SK-N-SH (cell line): ENCODE measurements at regions not wholly inside any gene's neighbourhood (a gene's known extent, or its start where the extent isn't known, plus 50 kb on each side); places are given as distances from the start of the nearest gene placed in this dataset.
A peak's percentile ranks its signal among the peaks of the same experiment; 100 is the strongest.

Experiments
- CTCF ChIA-PET: fragments of 300-600, 350-600 bp; formaldehyde crosslinking; extraction: SDS; loops from one replicate; lab custom pipeline; 2021; lab: Yijun Ruan, JAX
- POLR2A ChIA-PET: fragments of 350-600 bp; sonication (Branson Sonifier 250); formaldehyde crosslinking; extraction: SDS; loops from one replicate; lab custom pipeline; 2020; ENCODE audit warnings: antibody characterized with exemption, inconsistent platforms; lab: Yijun Ruan, JAX
- DNase-seq: peaks from one replicate; pipeline ENCODE4 v3.0.0; 2012
- H2AFZ ChIP-seq: fragments of 200-600 bp; sonication (generic); 2 replicates; pipeline ENCODE4 v1.8.1; 2016; ENCODE audit warnings: antibody characterized with exemption, mild to moderate bottlenecking, low read depth
- H3F3A ChIP-seq: fragments of 200-600 bp; sonication (generic); replicated peaks from 2 replicates; pipeline ENCODE3; 2016; ENCODE audit warnings: antibody characterized with exemption, mild to moderate bottlenecking; ENCODE audit not compliant: insufficient read depth
- H3K27ac ChIP-seq, 2 experiments: fragments of 200-500 bp in 1 of 2; fragments of 200-600 bp in 1 of 2; sonication (Bioruptor generic) in 1 of 2; sonication (generic), shearing (Covaris generic) in 1 of 2; 2 replicates each; pipeline versions ENCODE4 v1.5.1 to v1.6.1; 2014 to 2016; ENCODE audit warnings: low read depth in 2 of 2, inconsistent platforms in 1 of 2, low read length in 1 of 2, mild to moderate bottlenecking in 1 of 2, mixed read lengths in 1 of 2
- H3K27me3 ChIP-seq: fragments of 200-600 bp; sonication (generic), shearing (Covaris generic); 2 replicates; pipeline ENCODE4 v1.6.1; 2016; ENCODE audit warnings: mixed run types; ENCODE audit not compliant: insufficient read depth
- H3K36me3 ChIP-seq, 2 experiments: fragments of 200-500 bp in 1 of 2; fragments of 200-600 bp in 1 of 2; sonication (Bioruptor generic) in 1 of 2; sonication (generic) in 1 of 2; replicated peaks in 1 of 2; 2 replicates each; pipeline versions ENCODE3 to v1.5.1; 2014 to 2016; ENCODE audit warnings: low read length in 1 of 2, mild to moderate bottlenecking in 1 of 2; ENCODE audit not compliant: insufficient read depth in 2 of 2, control insufficient read depth in 1 of 2
- H3K4me1 ChIP-seq, 2 experiments: fragments of 200-500 bp in 1 of 2; fragments of 200-600 bp in 1 of 2; sonication (Bioruptor generic) in 1 of 2; sonication (generic), shearing (Covaris generic) in 1 of 2; 2 replicates each; pipeline versions ENCODE4 v1.5.1 to v1.6.1; 2014 to 2016; ENCODE audit warnings: low read depth in 1 of 2, low read length in 1 of 2, mixed run types in 1 of 2; ENCODE audit not compliant: insufficient read depth in 2 of 2, control insufficient read depth in 1 of 2
- H3K4me2 ChIP-seq: fragments of 200-600 bp; sonication (generic), shearing (Covaris generic); 2 replicates; pipeline ENCODE4 v1.6.1; 2017; ENCODE audit warnings: mixed run types
- H3K4me3 ChIP-seq, 2 experiments: fragments of 200-500 bp in 1 of 2; fragments of 200-600 bp in 1 of 2; sonication (Bioruptor generic) in 1 of 2; sonication (generic), shearing (Covaris generic) in 1 of 2; 2 replicates each; pipeline versions ENCODE4 v1.5.1 to v1.8.1; 2014 to 2016; ENCODE audit warnings: low read depth in 2 of 2, inconsistent platforms in 1 of 2, low read length in 1 of 2, mild to moderate bottlenecking in 1 of 2, mixed read lengths in 1 of 2, moderate library complexity in 1 of 2
- H3K79me2 ChIP-seq: fragments of 200-600 bp; sonication (generic); 2 replicates; pipeline ENCODE4 v1.8.1; 2017; ENCODE audit warnings: mild to moderate bottlenecking; ENCODE audit not compliant: insufficient read depth
- H3K9ac ChIP-seq: fragments of 200-600 bp; sonication (generic); 2 replicates; pipeline ENCODE4 v1.6.1; 2017; ENCODE audit warnings: mixed run types
- H3K9me2 ChIP-seq: fragments of 200-600 bp; sonication (generic); 2 replicates; pipeline ENCODE4 v1.6.1; 2017; ENCODE audit warnings: mixed run types
- H3K9me3 ChIP-seq: fragments of 200-600 bp; sonication (generic); 2 replicates; pipeline ENCODE4 v1.6.1; 2017; ENCODE audit warnings: mixed run types, mild to moderate bottlenecking, moderate library complexity
- H4K20me1 ChIP-seq: fragments of 200-600 bp; sonication (generic); 2 replicates; pipeline ENCODE4 v1.6.1; 2017; ENCODE audit warnings: mild to moderate bottlenecking, mixed run types; ENCODE audit not compliant: insufficient read depth
- ELF1 ChIP-seq: IDR thresholded peaks from 2 replicates; pipeline ENCODE4 v1.4.0; 2012
- EZH2phosphoT487 ChIP-seq: fragments of 200-600 bp; sonication (generic); IDR thresholded peaks from 2 replicates; pipeline ENCODE4 v1.6.1; 2017; ENCODE audit warnings: low read depth, mixed run types, mild to moderate bottlenecking, antibody characterized with exemption, moderate library complexity, borderline replicate concordance
- FOSL2 ChIP-seq: IDR thresholded peaks from 2 replicates; pipeline ENCODE4 v1.4.0; 2012; ENCODE audit warnings: low read depth, mild to moderate bottlenecking, moderate library complexity, borderline replicate concordance
- FOXJ3 ChIP-seq: sonication (generic); formaldehyde crosslinking; IDR thresholded peaks from 2 replicates; pipeline ENCODE4 v1.5.1; 2020; ENCODE audit warnings: mild to moderate bottlenecking, missing genetic modification reagents
- FOXM1 ChIP-seq: IDR thresholded peaks from 2 replicates; pipeline ENCODE4 v1.4.0; 2012; ENCODE audit warnings: low read depth, mild to moderate bottlenecking
- MEF2A ChIP-seq: IDR thresholded peaks from 2 replicates; pipeline ENCODE4 v1.4.0; 2012; ENCODE audit warnings: low read depth, borderline replicate concordance
- PBX3 ChIP-seq: IDR thresholded peaks from 2 replicates; pipeline ENCODE4; 2012
- RFX5 ChIP-seq: IDR thresholded peaks from 2 replicates; pipeline ENCODE4 v1.6.1; 2012; ENCODE audit warnings: mild to moderate bottlenecking, improper control_type of control experiment, low read length
- SMC3 ChIP-seq: IDR thresholded peaks from 2 replicates; pipeline ENCODE4 v1.6.1; 2012; ENCODE audit warnings: low read depth, low read length, improper control_type of control experiment
- TCF12 ChIP-seq: IDR thresholded peaks from 2 replicates; pipeline ENCODE4 v1.4.0; 2012
- TEAD4 ChIP-seq: IDR thresholded peaks from 2 replicates; pipeline ENCODE4 v1.4.0; 2012; ENCODE audit warnings: mild to moderate bottlenecking, borderline replicate concordance; ENCODE audit not compliant: insufficient read depth
- WGBS: methylation state at CpG from one replicate; pipeline ENCODE4 v1.1.6; 2017; ENCODE audit warnings: low lambda C conversion rate; 5-methylcytosine and 5-hydroxymethylcytosine counted together
- TF ChIP-seq, protein P1 (sequence below): fragments of 150-350 bp; IDR thresholded peaks from 2 replicates; pipeline ENCODE4 v1.6.1; 2017; ENCODE audit warnings: antibody characterized with exemption, low read length, low read depth, borderline replicate concordance
- TF ChIP-seq, protein P2 (sequence below): IDR thresholded peaks from 2 replicates; pipeline ENCODE4 v1.4.0; 2012; ENCODE audit warnings: low read depth, borderline replicate concordance

DNA sequence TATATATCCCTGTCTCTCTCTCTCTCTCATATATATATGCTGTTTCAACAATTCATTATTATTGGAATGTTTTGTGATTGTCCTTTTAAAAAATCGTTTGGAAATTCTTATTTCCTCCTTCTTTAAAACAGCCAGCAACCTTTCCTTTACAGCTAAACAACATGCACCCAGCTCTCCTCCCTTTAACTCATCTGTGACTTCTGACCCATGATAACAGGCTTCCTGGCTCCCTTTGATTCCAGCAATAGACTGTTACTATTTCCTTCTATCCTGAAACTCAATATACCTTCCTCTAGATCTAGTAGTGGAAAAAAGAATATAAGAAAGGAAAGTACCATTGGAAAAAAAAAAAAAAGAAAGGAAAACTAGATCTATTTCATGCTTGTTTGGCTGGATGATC lies 254.7 kb upstream of the RGMB start:
- WGBS = 0% methylated on average over 1 of the region's 1 CpG
- no peak overlapping the region for H3K27ac ChIP-seq
- CTCF ChIA-PET = no interaction called here

GRCh38 chr5:98519571-98519970 lies 253.9 kb upstream of the RGMB start:
- H2AFZ ChIP-seq = no peak overlapping the region
- H3K4me1 ChIP-seq = no peaks in the 10 kb centered on the region
- H3K36me3 ChIP-seq = no peaks in the 10 kb centered on the region
- WGBS = 85% methylated on average over 4 of the region's 4 CpGs
- CTCF ChIA-PET = no interaction called here
- TF ChIP-seq TCF12 = peak; percentile 34; the same call in 1 of the 2 replicates
- no peak for TF ChIP-seq FOXM1
- no peak; the same call in 1 of the 2 replicates for TF ChIP-seq PBX3
- TF ChIP-seq EZH2phosphoT487 = no peak
- TF ChIP-seq, all 33 proteins: peak for 1
- H3K9ac ChIP-seq = no peak overlapping the region
- H3K9me3 ChIP-seq = no peaks in the 10 kb centered on the region
- no peak overlapping the region for H3K27ac ChIP-seq
- no peak for DNase-seq
- H3K27me3 ChIP-seq = no peaks in the 10 kb centered on the region
- POLR2A ChIA-PET = no interaction called here
- H3F3A ChIP-seq = no peaks in the 10 kb centered on the region
- H3K79me2 ChIP-seq = no peaks in the 10 kb centered on the region
- H3K9me2 ChIP-seq = no peaks in the 10 kb centered on the region
- no peaks in the 10 kb centered on the region for H4K20me1 ChIP-seq
- H3K4me3 ChIP-seq = no peak overlapping the region
- no peak overlapping the region for H3K4me2 ChIP-seq

More for the DNA sequence above, 254.7 kb upstream of the RGMB start:
- Histone ChIP-seq H3K4me1 (0 out of 4 replicates have a peak, but pooled peaks cover 0 to 4% of the 10 kb centered on the region in 2 experiments), H4K20me1 (no peaks in the 10 kb centered on the region), H3K36me3 (no peaks in the 10 kb centered on the region), H3K4me3 (no peak overlapping the region), H3K27me3 (no peaks in the 10 kb centered on the region), H3K79me2 (no peaks in the 10 kb centered on the region), H3K9me2 (no peaks in the 10 kb centered on the region), H3F3A (no peaks in the 10 kb centered on the region), H3K4me2 (no peak overlapping the region), H3K9ac (no peak overlapping the region), H2AFZ (no peak overlapping the region), H3K9me3 (no peaks in the 10 kb centered on the region)
- POLR2A ChIA-PET = no interaction called here
- TF ChIP-seq ELF1 (no peak), RFX5 (no peak), FOXJ3 (CRISPR knock-in tag) (no peak), SMC3 (no peak), MEF2A (no peak), FOSL2 (no peak), TEAD4 (no peak)
- TF ChIP-seq, protein P1, sequence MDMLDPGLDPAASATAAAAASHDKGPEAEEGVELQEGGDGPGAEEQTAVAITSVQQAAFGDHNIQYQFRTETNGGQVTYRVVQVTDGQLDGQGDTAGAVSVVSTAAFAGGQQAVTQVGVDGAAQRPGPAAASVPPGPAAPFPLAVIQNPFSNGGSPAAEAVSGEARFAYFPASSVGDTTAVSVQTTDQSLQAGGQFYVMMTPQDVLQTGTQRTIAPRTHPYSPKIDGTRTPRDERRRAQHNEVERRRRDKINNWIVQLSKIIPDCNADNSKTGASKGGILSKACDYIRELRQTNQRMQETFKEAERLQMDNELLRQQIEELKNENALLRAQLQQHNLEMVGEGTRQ = no peak
- TF ChIP-seq, protein P2, sequence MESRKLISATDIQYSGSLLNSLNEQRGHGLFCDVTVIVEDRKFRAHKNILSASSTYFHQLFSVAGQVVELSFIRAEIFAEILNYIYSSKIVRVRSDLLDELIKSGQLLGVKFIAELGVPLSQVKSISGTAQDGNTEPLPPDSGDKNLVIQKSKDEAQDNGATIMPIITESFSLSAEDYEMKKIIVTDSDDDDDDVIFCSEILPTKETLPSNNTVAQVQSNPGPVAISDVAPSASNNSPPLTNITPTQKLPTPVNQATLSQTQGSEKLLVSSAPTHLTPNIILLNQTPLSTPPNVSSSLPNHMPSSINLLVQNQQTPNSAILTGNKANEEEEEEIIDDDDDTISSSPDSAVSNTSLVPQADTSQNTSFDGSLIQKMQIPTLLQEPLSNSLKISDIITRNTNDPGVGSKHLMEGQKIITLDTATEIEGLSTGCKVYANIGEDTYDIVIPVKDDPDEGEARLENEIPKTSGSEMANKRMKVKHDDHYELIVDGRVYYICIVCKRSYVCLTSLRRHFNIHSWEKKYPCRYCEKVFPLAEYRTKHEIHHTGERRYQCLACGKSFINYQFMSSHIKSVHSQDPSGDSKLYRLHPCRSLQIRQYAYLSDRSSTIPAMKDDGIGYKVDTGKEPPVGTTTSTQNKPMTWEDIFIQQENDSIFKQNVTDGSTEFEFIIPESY = no peak
- DNase-seq = no peak
